B cell (primary cell): ENCODE measurements at regions not wholly inside any gene's neighbourhood (a gene's known extent, or its start where the extent isn't known, plus 50 kb on each side); places are given as distances from the start of the nearest gene placed in this dataset.

Source experiments
- CTCF ChIP-seq: fragments of 200-600 bp; IDR thresholded peaks from one replicate; pipeline ENCODE4 v1.8.0; 2022; ENCODE audit warnings: antibody characterized with exemption, mild to moderate bottlenecking
- EZH2 ChIP-seq: IDR thresholded peaks from 2 replicates; pipeline ENCODE4 v1.6.1; 2012; ENCODE audit warnings: borderline replicate concordance, low read depth, mild to moderate bottlenecking, moderate library complexity, low read length; ENCODE audit not compliant: insufficient read depth, poor library complexity, severe bottlenecking

GRCh38 chr19:20271215-20271926, 104.4 kb downstream of the ZNF486 start:
- TF ChIP-seq CTCF, result no peak
- no peak for TF ChIP-seq EZH2
